Fibroblast of lung (primary cell): ENCODE measurements at regions not wholly inside any gene's neighbourhood (a gene's known extent, or its start where the extent isn't known, plus 50 kb on each side); places are given as distances from the start of the nearest gene placed in this dataset.

ENCODE experiments used
- CTCF ChIP-seq, 2 donors: IDR thresholded peaks in 1 of 2; conservative IDR thresholded peaks in 1 of 2; 1 replicate in 1 of 2; 2 replicates in 1 of 2; pipeline ENCODE4 v1.5.1; 2011 to 2012; ENCODE audit warnings: low read length in 2 of 2, control low read depth in 1 of 2, inconsistent platforms in 1 of 2, low read depth in 1 of 2, mild to moderate bottlenecking in 1 of 2
- EZH2 ChIP-seq: IDR thresholded peaks from 2 replicates; pipeline ENCODE4 v1.5.1; 2012; ENCODE audit warnings: low read length, control low read depth, mild to moderate bottlenecking; ENCODE audit errors: missing control alignments

- no peak for TF ChIP-seq CTCF (conservative IDR thresholded peaks at IDR 0.05 in 1 of 2, IDR thresholded peaks at IDR 0.05 in 1 of 2; ENCODE audit: low read depth in 1 of 2, low read length in 2 of 2)
- TF ChIP-seq EZH2: no peak
Observed at GRCh38 chrX:113260474-113260873, 419.8 kb upstream of the AMOT start.
